ENCODE measurements at regions not wholly inside any gene's neighbourhood (a gene's known extent, or its start where the extent isn't known, plus 50 kb on each side); places are given as distances from the start of the nearest gene placed in this dataset.
A peak's percentile ranks its signal among the peaks of the same experiment; 100 is the strongest.
"Not testable (repeated sequence)": the region's sequence is repeated elsewhere in the genome, so short reads cannot be mapped to it uniquely, and the experiment has no call there.

GRCh38 chr5:110872200-110872599, 133.4 kb downstream of the SLC25A46 start:
- no peak for DNase-seq (ENCODE audit: low spot score)

- DNase-seq (ENCODE audit: low spot score) = no peak
Observed at GRCh38 chr5:110872963-110873362, 134.2 kb downstream of the SLC25A46 start.

- DNase-seq (ENCODE audit: low spot score) = no peak
Observed at GRCh38 chr5:110873773-110874437, 135.1 kb downstream of the SLC25A46 start.

GRCh38 chr5:110875115-110875514, 136.3 kb downstream of the SLC25A46 start:
- DNase-seq (ENCODE audit: low spot score) = not testable (repeated sequence)

- DNase-seq (ENCODE audit: low spot score) = no peak
Observed at GRCh38 chr5:110878115-110878514, 139.3 kb downstream of the SLC25A46 start.

GRCh38 chr5:110879675-110880074, 140.9 kb downstream of the SLC25A46 start:
- no peak for DNase-seq (ENCODE audit: low spot score)

GRCh38 chr5:110880413-110880812, 141.6 kb downstream of the SLC25A46 start:
- DNase-seq (ENCODE audit: low spot score) = no peak

GRCh38 chr5:110884005-110884404, 145.2 kb downstream of the SLC25A46 start:
- DNase-seq (ENCODE audit: low spot score) = no peak

- DNase-seq (ENCODE audit: low spot score) = not testable (repeated sequence)
Observed at GRCh38 chr5:110887170-110887569, 148.4 kb downstream of the SLC25A46 start.

GRCh38 chr5:110893854-110894483, 155.2 kb downstream of the SLC25A46 start:
- DNase-seq (ENCODE audit: low spot score) = not testable (repeated sequence)

- DNase-seq (ENCODE audit: low spot score) = no peak
Observed at GRCh38 chr5:110894805-110895204, 156.0 kb downstream of the SLC25A46 start.

- DNase-seq (ENCODE audit: low spot score) = no peak
Observed at GRCh38 chr5:110896901-110897300, 158.1 kb downstream of the SLC25A46 start.

- no peak for DNase-seq (ENCODE audit: low spot score)
Observed at GRCh38 chr5:110899566-110900412, 161.0 kb downstream of the SLC25A46 start.

- no peak for DNase-seq (ENCODE audit: low spot score)
Observed at GRCh38 chr5:110900829-110901228, 162.0 kb downstream of the SLC25A46 start.

- no peak for DNase-seq (ENCODE audit: low spot score)
Observed at GRCh38 chr5:110903966-110904365, 165.2 kb downstream of the SLC25A46 start.

- DNase-seq (ENCODE audit: low spot score) = no peak
Observed at GRCh38 chr5:110908848-110909247, 162.7 kb upstream of the TSLP start.

- DNase-seq (ENCODE audit: low spot score) = no peak
Observed at GRCh38 chr5:110909415-110909814, 162.1 kb upstream of the TSLP start.

- DNase-seq (ENCODE audit: low spot score) = no peak
Observed at GRCh38 chr5:110909950-110910349, 161.6 kb upstream of the TSLP start.

- DNase-seq (ENCODE audit: low spot score) = no peak
Observed at GRCh38 chr5:110913221-110913620, 158.3 kb upstream of the TSLP start.

- peak; percentile 70 for DNase-seq (ENCODE audit: low spot score)
Observed at GRCh38 chr5:110916381-110917049, 155.0 kb upstream of the TSLP start.

GRCh38 chr5:110917161-110917875, 154.2 kb upstream of the TSLP start:
- peak; percentile 20 for DNase-seq (ENCODE audit: low spot score)

- no peak for DNase-seq (ENCODE audit: low spot score)
Observed at GRCh38 chr5:110918683-110919082, 152.8 kb upstream of the TSLP start.

All from SW480 (cell line).